SJSA1 (cell line): ENCODE measurements at regions not wholly inside any gene's neighbourhood (a gene's known extent, or its start where the extent isn't known, plus 50 kb on each side); places are given as distances from the start of the nearest gene placed in this dataset.

ENCODE experiments used
- DNase-seq, 2 experiments: peaks; one replicate each; pipeline ENCODE4 v3.0.0-alpha.2; 2015 to 2020; ENCODE audit warnings: low spot score in 2 of 2, low read depth in 1 of 2
- H3K27ac ChIP-seq: fragments of 250-450 bp; sonication (Bioruptor Pico); 2 replicates; pipeline ENCODE4 v1.5.1; 2020; ENCODE audit warnings: mild to moderate bottlenecking, moderate library complexity
- H3K27me3 ChIP-seq: fragments of 250-450 bp; sonication (Bioruptor Pico); replicated peaks from 2 replicates; pipeline ENCODE4 v1.5.1; 2020; ENCODE audit warnings: mild to moderate bottlenecking, moderate library complexity
- H3K36me3 ChIP-seq: fragments of 250-450 bp; sonication (Bioruptor Pico); 2 replicates; pipeline ENCODE4 v1.5.1; 2020; ENCODE audit warnings: mild to moderate bottlenecking
- H3K4me1 ChIP-seq: fragments of 250-450 bp; sonication (Bioruptor Pico); replicated peaks from 2 replicates; pipeline ENCODE4 v1.6.1; 2021; ENCODE audit warnings: mild to moderate bottlenecking
- H3K4me3 ChIP-seq: fragments of 250-450 bp; sonication (Bioruptor Pico); 2 replicates; pipeline ENCODE4 v1.5.1; 2020; ENCODE audit warnings: mild to moderate bottlenecking
- H3K9me3 ChIP-seq: fragments of 250-450 bp; sonication (Bioruptor Pico); replicated peaks from 2 replicates; pipeline ENCODE4 v1.5.1; 2020; ENCODE audit warnings: mild to moderate bottlenecking

GRCh38 chr5:57857696-57858095 lies 375.1 kb upstream of the ACTBL2 start:
- no peak overlapping the region for H3K4me3 ChIP-seq
- no peaks in the 10 kb centered on the region for H3K9me3 ChIP-seq
- no peaks in the 10 kb centered on the region for H3K36me3 ChIP-seq
- no peaks in the 10 kb centered on the region for H3K4me1 ChIP-seq
- no peaks in the 10 kb centered on the region for H3K27me3 ChIP-seq
- no peak for DNase-seq
- H3K27ac ChIP-seq: no peak overlapping the region

GRCh38 chr5:57855831-57856230 lies 373.2 kb upstream of the ACTBL2 start:
- Histone ChIP-seq H3K4me1 (no peaks in the 10 kb centered on the region), H3K27ac (no peak overlapping the region), H3K4me3 (no peak overlapping the region), H3K36me3 (no peaks in the 10 kb centered on the region), H3K9me3 (no peaks in the 10 kb centered on the region), H3K27me3 (no peaks in the 10 kb centered on the region)
- DNase-seq: no peak

GRCh38 chr5:57853929-57854697 lies 371.5 kb upstream of the ACTBL2 start:
- H3K4me3 ChIP-seq: no peak overlapping the region
- H3K27ac ChIP-seq: no peak overlapping the region
- H3K9me3 ChIP-seq: no peaks in the 10 kb centered on the region
- no peak for DNase-seq
- no peaks in the 10 kb centered on the region for H3K36me3 ChIP-seq
- H3K27me3 ChIP-seq: no peaks in the 10 kb centered on the region
- H3K4me1 ChIP-seq: peaks cover 12% of the 10 kb centered on the region

- H3K36me3 ChIP-seq: no peaks in the 10 kb centered on the region
- no peak overlapping the region for H3K4me3 ChIP-seq
- no peaks in the 10 kb centered on the region for H3K9me3 ChIP-seq
- H3K4me1 ChIP-seq: peaks cover 29% of the 10 kb centered on the region
- H3K27me3 ChIP-seq: no peaks in the 10 kb centered on the region
- peak in 1 of 2 experiments; percentile 10 for DNase-seq
- no peak overlapping the region for H3K27ac ChIP-seq
Observed at GRCh38 chr5:57850109-57850508, 367.5 kb upstream of the ACTBL2 start.

GRCh38 chr5:57845025-57845424 lies 362.4 kb upstream of the ACTBL2 start:
- no peaks in the 10 kb centered on the region for H3K36me3 ChIP-seq
- no peaks in the 10 kb centered on the region for H3K27me3 ChIP-seq
- no peak for DNase-seq

GRCh38 chr5:57844410-57844809 lies 361.8 kb upstream of the ACTBL2 start:
- H3K4me3 ChIP-seq: no peak overlapping the region
- DNase-seq: no peak
- H3K36me3 ChIP-seq: no peaks in the 10 kb centered on the region
- H3K27ac ChIP-seq: no peak overlapping the region
- H3K9me3 ChIP-seq: no peaks in the 10 kb centered on the region
- H3K27me3 ChIP-seq: no peaks in the 10 kb centered on the region
- peaks cover 57% of the 10 kb centered on the region for H3K4me1 ChIP-seq

More at GRCh38 chr5:57845025-57845424, 362.4 kb upstream of the ACTBL2 start:
- no peak overlapping the region for H3K4me3 ChIP-seq
- H3K27ac ChIP-seq: no peak overlapping the region
- peaks cover 55% of the 10 kb centered on the region for H3K4me1 ChIP-seq
- H3K9me3 ChIP-seq: no peaks in the 10 kb centered on the region

- no peaks in the 10 kb centered on the region for H3K9me3 ChIP-seq
- peaks cover 60% of the 10 kb centered on the region for H3K4me1 ChIP-seq
- DNase-seq: no peak
- no peak overlapping the region for H3K4me3 ChIP-seq
- peak overlapping the region; percentile 99 for H3K27ac ChIP-seq
- no peaks in the 10 kb centered on the region for H3K27me3 ChIP-seq
- H3K36me3 ChIP-seq: no peaks in the 10 kb centered on the region; the same call in 1 of the 2 replicates
Observed at GRCh38 chr5:57843059-57843367, 360.4 kb upstream of the ACTBL2 start.

- peak in 1 of 2 experiments; percentile 49 for DNase-seq
- Histone ChIP-seq H3K36me3 (no peaks in the 10 kb centered on the region; the same call in 1 of the 2 replicates), H3K4me3 (no peak overlapping the region), H3K4me1 (peaks cover 60% of the 10 kb centered on the region), H3K9me3 (no peaks in the 10 kb centered on the region), H3K27me3 (no peaks in the 10 kb centered on the region), H3K27ac (peak overlapping the region; percentile 99)
Observed at GRCh38 chr5:57842364-57843058, 359.9 kb upstream of the ACTBL2 start.

- no peak overlapping the region for H3K4me3 ChIP-seq
- no peaks in the 10 kb centered on the region; the same call in 1 of the 2 replicates for H3K36me3 ChIP-seq
- H3K27me3 ChIP-seq: no peaks in the 10 kb centered on the region
- no peaks in the 10 kb centered on the region for H3K9me3 ChIP-seq
- DNase-seq: peak; percentile 93 to 97
- H3K27ac ChIP-seq: peak overlapping the region; percentile 99
- peaks cover 63% of the 10 kb centered on the region for H3K4me1 ChIP-seq
Observed at GRCh38 chr5:57841676-57842363, 359.2 kb upstream of the ACTBL2 start.

- no peak overlapping the region for H3K4me3 ChIP-seq
- DNase-seq: no peak
- peak overlapping the region; percentile 99 for H3K27ac ChIP-seq
- H3K9me3 ChIP-seq: peaks cover 4% of the 10 kb centered on the region; the same call in 1 of the 2 replicates
- H3K4me1 ChIP-seq: peaks cover 86% of the 10 kb centered on the region
- no peaks in the 10 kb centered on the region; the same call in 1 of the 2 replicates for H3K36me3 ChIP-seq
- no peaks in the 10 kb centered on the region for H3K27me3 ChIP-seq
Observed at GRCh38 chr5:57839437-57840079, 356.9 kb upstream of the ACTBL2 start.

GRCh38 chr5:57839025-57839424 lies 356.4 kb upstream of the ACTBL2 start:
- Histone ChIP-seq H3K27me3 (no peaks in the 10 kb centered on the region), H3K9me3 (peaks cover 4% of the 10 kb centered on the region; the same call in 1 of the 2 replicates), H3K4me3 (no peak overlapping the region), H3K36me3 (no peaks in the 10 kb centered on the region; the same call in 1 of the 2 replicates), H3K27ac (peak overlapping the region; percentile 99), H3K4me1 (peaks cover 87% of the 10 kb centered on the region)
- DNase-seq: peak in 1 of 2 experiments; percentile 60

GRCh38 chr5:57836921-57837320 lies 354.3 kb upstream of the ACTBL2 start:
- Histone ChIP-seq H3K27me3 (no peaks in the 10 kb centered on the region), H3K4me3 (no peak overlapping the region), H3K4me1 (peaks cover 75% of the 10 kb centered on the region), H3K9me3 (peaks cover 4% of the 10 kb centered on the region; the same call in 1 of the 2 replicates), H3K27ac (peak overlapping the region; percentile 99), H3K36me3 (no peaks in the 10 kb centered on the region; the same call in 1 of the 2 replicates)
- no peak for DNase-seq

GRCh38 chr5:57836331-57836730 lies 353.7 kb upstream of the ACTBL2 start:
- Histone ChIP-seq H3K4me1 (peaks cover 69% of the 10 kb centered on the region), H3K4me3 (no peak overlapping the region), H3K27me3 (no peaks in the 10 kb centered on the region), H3K27ac (peak overlapping the region; percentile 99), H3K36me3 (no peaks in the 10 kb centered on the region; the same call in 1 of the 2 replicates), H3K9me3 (peaks cover 4% of the 10 kb centered on the region; the same call in 1 of the 2 replicates)
- DNase-seq: no peak
